Endodermal cell (in vitro differentiated cells): ENCODE measurements at regions not wholly inside any gene's neighbourhood (a gene's known extent, or its start where the extent isn't known, plus 50 kb on each side); places are given as distances from the start of the nearest gene placed in this dataset.

ENCODE experiments used
- DNase-seq: peaks from one replicate; pipeline ENCODE4 v3.0.0-alpha.2; 2017
- H3K27ac ChIP-seq: 2 replicates; pipeline ENCODE4 v1.5.1; 2013; ENCODE audit warnings: mild to moderate bottlenecking, low read depth, low read length, moderate library complexity
- H3K27me3 ChIP-seq: 2 replicates; pipeline ENCODE4 v1.6.1; 2013; ENCODE audit warnings: mild to moderate bottlenecking, low read length, moderate library complexity; ENCODE audit not compliant: insufficient read depth, control insufficient read depth, poor library complexity, severe bottlenecking
- H3K36me3 ChIP-seq: 2 replicates; pipeline ENCODE4 v1.7.0; 2013; ENCODE audit warnings: mild to moderate bottlenecking, low read length, moderate library complexity; ENCODE audit not compliant: control insufficient read depth, insufficient read depth
- H3K4me1 ChIP-seq: one replicate; pipeline ENCODE4 v1.7.0; 2013; ENCODE audit warnings: low read length; ENCODE audit not compliant: control insufficient read depth, insufficient read depth
- H3K4me3 ChIP-seq: 2 replicates; pipeline ENCODE4 v1.5.1; 2013; ENCODE audit warnings: mild to moderate bottlenecking, low read length, moderate library complexity
- H3K9ac ChIP-seq: 2 replicates; pipeline ENCODE4 v1.6.1; 2013; ENCODE audit warnings: mild to moderate bottlenecking, low read length, moderate library complexity; ENCODE audit not compliant: poor library complexity, severe bottlenecking; ENCODE audit errors: extremely low read depth
- H3K9me3 ChIP-seq: 2 replicates; pipeline ENCODE4 v1.6.1; 2013; ENCODE audit warnings: mild to moderate bottlenecking, low read length, moderate library complexity; ENCODE audit not compliant: control insufficient read depth
- H3K27ac Mint-ChIP-seq: 2 replicates; pipeline ENCODE4 v1.8.0; 2020; ENCODE audit warnings: mixed read lengths
- H3K27me3 Mint-ChIP-seq: 2 replicates; pipeline ENCODE4 v1.8.0; 2021; ENCODE audit warnings: mild to moderate bottlenecking, mixed read lengths; ENCODE audit not compliant: insufficient read depth
- H3K36me3 Mint-ChIP-seq: 2 replicates; pipeline ENCODE4 v1.8.0; 2020; ENCODE audit warnings: low read depth, mixed read lengths
- H3K4me1 Mint-ChIP-seq: 2 replicates; pipeline ENCODE4 v1.8.0; 2020; ENCODE audit warnings: mixed read lengths
- H3K4me3 Mint-ChIP-seq: 2 replicates; pipeline ENCODE4 v1.8.0; 2020; ENCODE audit warnings: mild to moderate bottlenecking, moderate library complexity, mixed read lengths
- H3K9me3 Mint-ChIP-seq: 2 replicates; pipeline ENCODE4 v1.8.0; 2020; ENCODE audit warnings: mild to moderate bottlenecking, mixed read lengths
- WGBS, 2 experiments: methylation state at CpG; one replicate each; pipeline versions ENCODE4 v1.1.5 to v1.1.7; 2013; ENCODE audit warnings: missing lambda C conversion rate in 2 of 2, mixed read lengths in 1 of 2; ENCODE audit not compliant: insufficient coverage in 1 of 2, insufficient read length in 1 of 2; 5-methylcytosine and 5-hydroxymethylcytosine counted together
- TF ChIP-seq, protein P1 (sequence below): fragments of 200-600 bp; sonication (generic); conservative IDR thresholded peaks from 2 replicates; pipeline ENCODE4 v1.5.0; 2021; ENCODE audit warnings: antibody characterized with exemption, mild to moderate bottlenecking

DNA sequence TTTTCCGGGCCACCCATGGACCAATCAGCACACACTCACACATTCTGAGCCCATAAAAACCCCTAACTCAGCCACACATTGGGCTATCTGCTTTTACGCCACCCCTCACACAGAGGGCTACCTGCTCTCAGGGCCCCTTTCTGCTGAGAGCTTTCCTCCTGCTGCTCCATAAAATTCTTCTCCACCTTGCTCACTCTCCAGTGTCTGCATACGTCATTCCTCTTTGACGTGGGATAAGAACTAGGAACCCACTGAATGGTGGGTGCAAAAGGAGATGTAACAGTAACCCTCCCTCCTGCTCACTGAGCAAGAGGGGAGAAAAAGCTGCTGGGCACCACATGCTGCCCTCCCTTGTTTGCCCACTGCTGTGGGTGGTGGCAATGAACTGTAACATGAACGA lies 596.7 kb upstream of the TMEM132C start:
- no peak overlapping the region for H3K4me3 ChIP-seq
- no peaks in the 10 kb centered on the region for H3K36me3 Mint-ChIP-seq
- DNase-seq: peak; percentile 41
- WGBS, 2 experiments: 94 to 95% methylated on average over 3 to 5 of the region's 5 CpGs
- H3K9me3 ChIP-seq: no peaks in the 10 kb centered on the region
- no peaks in the 10 kb centered on the region for H3K4me1 ChIP-seq
- no peak overlapping the region for H3K9ac ChIP-seq
- H3K36me3 ChIP-seq: no peaks in the 10 kb centered on the region
- H3K27me3 Mint-ChIP-seq: peaks cover 4% of the 10 kb centered on the region
- H3K27me3 ChIP-seq: no peaks in the 10 kb centered on the region
- H3K27ac ChIP-seq: no peak overlapping the region
- no peak overlapping the region for H3K4me3 Mint-ChIP-seq
- H3K4me1 Mint-ChIP-seq: peaks cover 13% of the 10 kb centered on the region
- TF ChIP-seq, protein P1, sequence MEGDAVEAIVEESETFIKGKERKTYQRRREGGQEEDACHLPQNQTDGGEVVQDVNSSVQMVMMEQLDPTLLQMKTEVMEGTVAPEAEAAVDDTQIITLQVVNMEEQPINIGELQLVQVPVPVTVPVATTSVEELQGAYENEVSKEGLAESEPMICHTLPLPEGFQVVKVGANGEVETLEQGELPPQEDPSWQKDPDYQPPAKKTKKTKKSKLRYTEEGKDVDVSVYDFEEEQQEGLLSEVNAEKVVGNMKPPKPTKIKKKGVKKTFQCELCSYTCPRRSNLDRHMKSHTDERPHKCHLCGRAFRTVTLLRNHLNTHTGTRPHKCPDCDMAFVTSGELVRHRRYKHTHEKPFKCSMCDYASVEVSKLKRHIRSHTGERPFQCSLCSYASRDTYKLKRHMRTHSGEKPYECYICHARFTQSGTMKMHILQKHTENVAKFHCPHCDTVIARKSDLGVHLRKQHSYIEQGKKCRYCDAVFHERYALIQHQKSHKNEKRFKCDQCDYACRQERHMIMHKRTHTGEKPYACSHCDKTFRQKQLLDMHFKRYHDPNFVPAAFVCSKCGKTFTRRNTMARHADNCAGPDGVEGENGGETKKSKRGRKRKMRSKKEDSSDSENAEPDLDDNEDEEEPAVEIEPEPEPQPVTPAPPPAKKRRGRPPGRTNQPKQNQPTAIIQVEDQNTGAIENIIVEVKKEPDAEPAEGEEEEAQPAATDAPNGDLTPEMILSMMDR: no peak
- peaks cover 5% of the 10 kb centered on the region for H3K9me3 Mint-ChIP-seq
- H3K27ac Mint-ChIP-seq: no peak overlapping the region

- Mint-ChIP-seq H3K4me3 (no peak overlapping the region), H3K27ac (no peak overlapping the region), H3K4me1 (peaks cover 13% of the 10 kb centered on the region), H3K27me3 (peaks cover 4% of the 10 kb centered on the region), H3K36me3 (no peaks in the 10 kb centered on the region), H3K9me3 (peaks cover 5% of the 10 kb centered on the region)
- 94 to 95% methylated on average over 3 to 5 of the region's 5 CpGs for WGBS, 2 experiments
- Histone ChIP-seq H3K27me3 (no peaks in the 10 kb centered on the region), H3K36me3 (no peaks in the 10 kb centered on the region), H3K9ac (no peak overlapping the region), H3K27ac (no peak overlapping the region), H3K4me3 (no peak overlapping the region), H3K9me3 (no peaks in the 10 kb centered on the region), H3K4me1 (no peaks in the 10 kb centered on the region)
- DNase-seq: no peak
- TF ChIP-seq, protein P1: no peak
These were observed 596.2 kb upstream of the TMEM132C start for GRCh38 chr12:127670796-127671195.

- Histone ChIP-seq H3K27me3 (no peaks in the 10 kb centered on the region), H3K4me1 (no peaks in the 10 kb centered on the region), H3K27ac (no peak overlapping the region), H3K4me3 (no peak overlapping the region), H3K9me3 (no peaks in the 10 kb centered on the region), H3K36me3 (no peaks in the 10 kb centered on the region), H3K9ac (no peak overlapping the region)
- Mint-ChIP-seq H3K27me3 (peaks cover 4% of the 10 kb centered on the region), H3K27ac (no peak overlapping the region), H3K9me3 (peaks cover 5% of the 10 kb centered on the region), H3K36me3 (no peaks in the 10 kb centered on the region), H3K4me1 (peaks cover 19% of the 10 kb centered on the region), H3K4me3 (no peak overlapping the region)
- TF ChIP-seq, protein P1: no peak
- WGBS, 2 experiments: 81 to 97% methylated on average over 3 to 6 of the region's 6 CpGs
- DNase-seq: no peak
These were observed 591.0 kb upstream of the TMEM132C start for GRCh38 chr12:127675936-127676335.
